Panc1 (cell line): ENCODE measurements at regions not wholly inside any gene's neighbourhood (a gene's known extent, or its start where the extent isn't known, plus 50 kb on each side); places are given as distances from the start of the nearest gene placed in this dataset.

Source experiments
- ATAC-seq: fragments of 200-7000 bp; cut with Tn5 transposase; 2 replicates; pipeline ENCODE4 v1.9.1; 2020; ENCODE audit warnings: mild to moderate bottlenecking, moderate library complexity
- BruUV-seq: library from RNA; stranded (reverse); fragments of 400-500 nt; replicated peaks from 2 replicates; lab custom pipeline; 2021; lab: Mats Ljungman, UMichigan
- CTCF ChIA-PET: fragments of 300-600 bp; sonication (Branson Sonifier 250); formaldehyde crosslinking; loops from one replicate; lab custom pipeline; 2022; ENCODE audit warnings: antibody characterized with exemption; lab: Charles Lee
- POLR2A ChIA-PET: fragments of 300-600 bp; sonication (Branson Sonifier 250); formaldehyde crosslinking; loops from one replicate; lab custom pipeline; 2022; ENCODE audit warnings: antibody characterized with exemption; lab: Charles Lee
- DNase-seq: peaks from one replicate; pipeline ENCODE4 v3.0.0-alpha.2; 2010; ENCODE audit warnings: low read depth, low spot score
- H3K27ac ChIP-seq: 2 replicates; pipeline ENCODE4 v1.5.1; 2011; ENCODE audit warnings: mild to moderate bottlenecking, low read length, inconsistent platforms
- H3K27me3 ChIP-seq: fragments of 200-500 bp; sonication (Bioruptor generic); 2 replicates; pipeline ENCODE4 v1.6.0; 2014; ENCODE audit warnings: low read length, inconsistent platforms; ENCODE audit not compliant: control insufficient read depth, insufficient read depth
- H3K36me3 ChIP-seq: fragments of 200-500 bp; sonication (Bioruptor generic); 2 replicates; pipeline ENCODE4 v1.5.1; 2014; ENCODE audit warnings: inconsistent platforms, mild to moderate bottlenecking, low read length, moderate library complexity; ENCODE audit not compliant: control insufficient read depth, insufficient read depth
- H3K4me1 ChIP-seq: 2 replicates; pipeline ENCODE4 v1.5.1; 2011; ENCODE audit warnings: inconsistent platforms, mild to moderate bottlenecking, low read length, moderate library complexity; ENCODE audit not compliant: control insufficient read depth, insufficient read depth
- H3K4me3 ChIP-seq, 2 experiments: 2 replicates each; pipeline ENCODE4 v1.5.1; 2011 to 2012; ENCODE audit warnings: low read depth in 2 of 2, low read length in 2 of 2, mild to moderate bottlenecking in 2 of 2, inconsistent platforms in 1 of 2, moderate library complexity in 1 of 2
- H3K9me3 ChIP-seq: fragments of 200-500 bp; sonication (Bioruptor generic); 2 replicates; pipeline ENCODE4 v1.5.1; 2014; ENCODE audit warnings: low read depth, mild to moderate bottlenecking, inconsistent platforms, low read length, moderate library complexity; ENCODE audit not compliant: control insufficient read depth, insufficient read depth
- POLR2AphosphoS5 ChIP-seq: IDR thresholded peaks from 2 replicates; pipeline ENCODE4 v1.6.1; 2012; ENCODE audit warnings: mild to moderate bottlenecking, low read depth, low read length, moderate library complexity
- REST ChIP-seq, 2 experiments: IDR thresholded peaks; 2 replicates each; pipeline ENCODE4 v1.6.1; 2011 to 2012; ENCODE audit warnings: low read depth in 2 of 2, control low read depth in 1 of 2, low read length in 1 of 2, mild to moderate bottlenecking in 1 of 2, moderate library complexity in 1 of 2; ENCODE audit not compliant: insufficient read depth in 1 of 2
- SIN3A ChIP-seq: IDR thresholded peaks from 2 replicates; pipeline ENCODE4 v1.6.1; 2012; ENCODE audit warnings: low read depth, mild to moderate bottlenecking, low read length, moderate library complexity, borderline replicate concordance; ENCODE audit not compliant: insufficient read depth
- TCF7L2 ChIP-seq: IDR thresholded peaks from 2 replicates; pipeline ENCODE4 v1.6.1; 2011; ENCODE audit warnings: mild to moderate bottlenecking, low read depth, low read length, inconsistent platforms
- in situ Hi-C: cut with HindIII; loops from 2 replicates; pipeline ENCODE4 v1.10.0; 2016; ENCODE audit warnings: low sequenced_read_pairs, low pct_unique_long_range_greater_than_20kb
- intact Hi-C: fragments of 100-400 bp; cut with micrococcal nuclease; formaldehyde crosslinking; loops from one replicate; pipeline ENCODE4 v1.10.0; 2022; ENCODE audit not compliant: unreplicated experiment
- TF ChIP-seq, protein P1 (sequence below): fragments of 450-650 bp; IDR thresholded peaks from 2 replicates; pipeline ENCODE4 v1.5.1; 2017; ENCODE audit warnings: mild to moderate bottlenecking

DNA sequence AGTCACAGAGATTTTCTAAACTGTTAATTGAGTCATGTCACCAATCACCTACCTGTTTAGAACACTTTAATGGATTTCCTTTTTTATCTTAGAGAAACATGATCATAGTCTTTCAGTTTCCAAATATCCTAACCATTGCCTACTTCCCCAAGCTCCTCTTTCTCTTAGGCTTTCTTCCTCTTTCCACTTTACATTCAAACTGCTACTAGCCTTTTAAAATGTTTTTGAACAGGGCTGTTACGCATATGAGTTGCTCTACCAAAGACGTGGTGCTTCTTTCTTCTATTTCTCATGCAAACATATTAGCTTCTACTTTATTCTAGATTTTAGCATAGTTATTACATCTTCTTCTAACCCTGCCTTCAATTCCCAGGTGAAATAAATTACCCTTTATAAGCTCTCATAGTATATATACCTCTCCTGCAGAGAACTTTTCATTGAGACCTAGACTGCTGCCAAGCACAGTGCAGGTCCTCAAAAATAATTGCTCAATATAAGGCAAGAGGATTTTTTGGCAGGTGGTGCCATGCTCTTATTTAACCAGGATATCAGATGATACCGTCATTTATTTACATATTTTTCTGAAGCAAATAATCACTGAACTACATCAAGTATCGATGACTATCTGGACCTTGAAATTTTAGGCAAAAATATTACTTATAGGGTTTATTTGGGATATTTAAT, 937.1 kb downstream of the TSN start:
- ChIA-PET CTCF (no interaction called here), POLR2A (interaction anchor here (0.5 kb wide), 1 partner anchor 47 kb away, joined by 3 read pairs; no protein-coding TSS in a partner anchor)
- H3K4me3 ChIP-seq, result no peak overlapping the region
- H3K27me3 ChIP-seq, result no peaks in the 10 kb centered on the region
- in situ Hi-C loops, result no loop called here
- no peaks in the 10 kb centered on the region for H3K36me3 ChIP-seq
- DNase-seq (no peak), ATAC-seq (no peak)
- H3K27ac ChIP-seq, result no peak overlapping the region
- TF ChIP-seq POLR2AphosphoS5 (no peak), TCF7L2 (no peak), SIN3A (no peak), REST (IDR thresholded peaks at IDR 0.05; ENCODE audit: insufficient read depth in 1 of 2, low read depth in 2 of 2, low read length in 1 of 2) (no peak)
- TF ChIP-seq, protein P1, sequence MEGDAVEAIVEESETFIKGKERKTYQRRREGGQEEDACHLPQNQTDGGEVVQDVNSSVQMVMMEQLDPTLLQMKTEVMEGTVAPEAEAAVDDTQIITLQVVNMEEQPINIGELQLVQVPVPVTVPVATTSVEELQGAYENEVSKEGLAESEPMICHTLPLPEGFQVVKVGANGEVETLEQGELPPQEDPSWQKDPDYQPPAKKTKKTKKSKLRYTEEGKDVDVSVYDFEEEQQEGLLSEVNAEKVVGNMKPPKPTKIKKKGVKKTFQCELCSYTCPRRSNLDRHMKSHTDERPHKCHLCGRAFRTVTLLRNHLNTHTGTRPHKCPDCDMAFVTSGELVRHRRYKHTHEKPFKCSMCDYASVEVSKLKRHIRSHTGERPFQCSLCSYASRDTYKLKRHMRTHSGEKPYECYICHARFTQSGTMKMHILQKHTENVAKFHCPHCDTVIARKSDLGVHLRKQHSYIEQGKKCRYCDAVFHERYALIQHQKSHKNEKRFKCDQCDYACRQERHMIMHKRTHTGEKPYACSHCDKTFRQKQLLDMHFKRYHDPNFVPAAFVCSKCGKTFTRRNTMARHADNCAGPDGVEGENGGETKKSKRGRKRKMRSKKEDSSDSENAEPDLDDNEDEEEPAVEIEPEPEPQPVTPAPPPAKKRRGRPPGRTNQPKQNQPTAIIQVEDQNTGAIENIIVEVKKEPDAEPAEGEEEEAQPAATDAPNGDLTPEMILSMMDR, result no peak
- intact Hi-C loops, result no loop called here
- no peaks in the 10 kb centered on the region for H3K9me3 ChIP-seq
- no TSS peak for BruUV-seq
- no peaks in the 10 kb centered on the region for H3K4me1 ChIP-seq

DNA sequence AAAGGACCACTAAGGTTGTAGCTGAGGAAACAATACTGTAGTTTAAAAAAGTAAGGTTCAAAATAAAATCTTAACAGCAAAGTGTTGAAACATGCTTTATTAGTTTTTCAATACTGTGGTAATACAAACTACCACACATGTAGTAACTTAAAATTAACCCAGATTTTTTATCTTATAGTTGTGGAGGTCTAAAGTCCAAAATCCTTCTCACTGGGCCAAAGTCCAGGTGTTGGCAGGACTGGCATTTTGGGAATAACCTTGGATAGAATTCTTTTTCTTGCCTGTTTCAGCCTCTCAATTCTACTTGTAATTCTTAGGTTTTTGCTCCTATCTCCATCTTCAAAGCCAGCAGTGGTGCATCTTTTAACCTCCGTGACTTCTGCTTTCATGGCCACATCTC, 942.0 kb downstream of the TSN start:
- no peaks in the 10 kb centered on the region for H3K4me1 ChIP-seq
- H3K9me3 ChIP-seq, result no peaks in the 10 kb centered on the region
- H3K4me3 ChIP-seq, result no peak overlapping the region
- H3K36me3 ChIP-seq, result no peaks in the 10 kb centered on the region
- intact Hi-C loops, result no loop called here
- POLR2A ChIA-PET, result no interaction called here
- BruUV-seq, result no TSS peak
- in situ Hi-C loops, result no loop called here
- no peak overlapping the region for H3K27ac ChIP-seq
- CTCF ChIA-PET, result no interaction called here
- H3K27me3 ChIP-seq, result no peaks in the 10 kb centered on the region
- DNase-seq (no peak), ATAC-seq (no peak)
- TF ChIP-seq REST (IDR thresholded peaks at IDR 0.05; ENCODE audit: insufficient read depth in 1 of 2, low read depth in 2 of 2, low read length in 1 of 2) (no peak), TCF7L2 (no peak)
- TF ChIP-seq, protein P1, result no peak
